Body of pancreas (tissue), 4 donors: ENCODE measurements at regions not wholly inside any gene's neighbourhood (a gene's known extent, or its start where the extent isn't known, plus 50 kb on each side); places are given as distances from the start of the nearest gene placed in this dataset.

Experiments
- ATAC-seq: fragments of 150-250 bp; one replicate; pipeline ENCODE4 v1.9.1; 2016
- DNase-seq, 4 donors: peaks; one replicate each; pipeline ENCODE4 v3.0.0-alpha.2; 2019
- H3K27ac ChIP-seq, 4 donors: fragments of 200-600 bp; sonication (generic); 1 replicate in 3 of 4; 2 replicates in 1 of 4; pipeline versions ENCODE4 v1.5.1 to v1.6.1; 2016 to 2019; ENCODE audit warnings: mild to moderate bottlenecking in 1 of 4, mixed read lengths in 1 of 4, moderate library complexity in 1 of 4
- H3K27me3 ChIP-seq, 2 donors: fragments of 200-600 bp; sonication (generic); one replicate each; pipeline ENCODE4 v1.6.0; 2016; ENCODE audit warnings: mild to moderate bottlenecking in 1 of 2
- H3K36me3 ChIP-seq, 2 donors: fragments of 200-600 bp; sonication (generic); replicated peaks in 1 of 2; 2 replicates each; pipeline ENCODE4 v1.5.1; 2016; ENCODE audit warnings: low read depth in 2 of 2; ENCODE audit not compliant: insufficient read depth in 1 of 2
- H3K4me1 ChIP-seq: fragments of 200-600 bp; sonication (generic); one replicate; pipeline ENCODE4 v1.6.0; 2016
- H3K4me3 ChIP-seq, 2 donors: fragments of 200-600 bp; sonication (generic); 1 replicate in 1 of 2; 2 replicates in 1 of 2; pipeline ENCODE4 v1.5.1; 2016 to 2019
- H3K9me3 ChIP-seq, 3 donors: fragments of 200-600 bp; sonication (generic); 1 replicate in 2 of 3; 2 replicates in 1 of 3; pipeline ENCODE4 v1.5.1; 2016
- POLR2A ChIP-seq, 3 donors: fragments of 450-650 bp; IDR thresholded peaks; one replicate each; pipeline ENCODE4 v1.6.1; 2016; ENCODE audit warnings: antibody characterized with exemption in 3 of 3, mild to moderate bottlenecking in 2 of 3
- WGBS, 2 donors: methylation state at CpG; one replicate each; pipeline ENCODE4 v1.1.5; 2017; 5-methylcytosine and 5-hydroxymethylcytosine counted together
- intact Hi-C: fragments of 100-400 bp; cut with DNase I; formaldehyde crosslinking; loops from one replicate; pipeline ENCODE4 v1.15.1; 2023
- TF ChIP-seq, protein P1 (sequence below), 7 experiments: fragments of 450-650 bp in 4 of 7; fragments of 200-600 bp in 3 of 7; sonication (generic) in 3 of 7; IDR thresholded peaks; one replicate each; pipeline ENCODE4 v1.5.1; 2016 to 2019; ENCODE audit warnings: antibody characterized with exemption in 7 of 7

DNA sequence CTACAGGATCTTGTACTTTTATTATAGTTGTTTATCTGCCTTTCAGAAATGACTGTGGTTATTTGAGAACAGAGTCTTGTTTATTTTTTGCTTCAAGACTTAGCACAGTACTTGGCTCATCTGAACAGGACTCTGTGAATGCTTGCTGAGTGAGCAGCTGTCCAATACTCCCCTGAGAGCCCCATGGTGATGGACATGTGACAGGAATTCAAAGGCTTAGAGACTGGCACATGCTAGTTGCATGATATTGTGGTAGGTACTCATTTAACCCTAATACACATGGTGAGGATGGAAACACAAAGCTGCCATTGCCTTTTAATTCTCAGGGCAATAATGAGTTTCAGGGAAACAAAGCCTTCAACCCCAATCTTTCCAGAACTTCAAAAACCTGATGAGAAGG lies 97.3 kb downstream of the GEMIN8 start:
- Histone ChIP-seq H3K9me3 (no peaks in the 10 kb centered on the region), H3K4me1 (peaks cover 3% of the 10 kb centered on the region), H3K27ac (no peak overlapping the region), H3K36me3 (no peaks in the 10 kb centered on the region), H3K27me3 (no peaks in the 10 kb centered on the region), H3K4me3 (no peak overlapping the region)
- intact Hi-C loops, result no loop called here
- ATAC-seq (no peak), DNase-seq (no peak)
- TF ChIP-seq, protein P1, sequence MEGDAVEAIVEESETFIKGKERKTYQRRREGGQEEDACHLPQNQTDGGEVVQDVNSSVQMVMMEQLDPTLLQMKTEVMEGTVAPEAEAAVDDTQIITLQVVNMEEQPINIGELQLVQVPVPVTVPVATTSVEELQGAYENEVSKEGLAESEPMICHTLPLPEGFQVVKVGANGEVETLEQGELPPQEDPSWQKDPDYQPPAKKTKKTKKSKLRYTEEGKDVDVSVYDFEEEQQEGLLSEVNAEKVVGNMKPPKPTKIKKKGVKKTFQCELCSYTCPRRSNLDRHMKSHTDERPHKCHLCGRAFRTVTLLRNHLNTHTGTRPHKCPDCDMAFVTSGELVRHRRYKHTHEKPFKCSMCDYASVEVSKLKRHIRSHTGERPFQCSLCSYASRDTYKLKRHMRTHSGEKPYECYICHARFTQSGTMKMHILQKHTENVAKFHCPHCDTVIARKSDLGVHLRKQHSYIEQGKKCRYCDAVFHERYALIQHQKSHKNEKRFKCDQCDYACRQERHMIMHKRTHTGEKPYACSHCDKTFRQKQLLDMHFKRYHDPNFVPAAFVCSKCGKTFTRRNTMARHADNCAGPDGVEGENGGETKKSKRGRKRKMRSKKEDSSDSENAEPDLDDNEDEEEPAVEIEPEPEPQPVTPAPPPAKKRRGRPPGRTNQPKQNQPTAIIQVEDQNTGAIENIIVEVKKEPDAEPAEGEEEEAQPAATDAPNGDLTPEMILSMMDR (IDR thresholded peaks at IDR 0.05), result no peak
- TF ChIP-seq POLR2A (IDR thresholded peaks at IDR 0.05), result no peak

DNA sequence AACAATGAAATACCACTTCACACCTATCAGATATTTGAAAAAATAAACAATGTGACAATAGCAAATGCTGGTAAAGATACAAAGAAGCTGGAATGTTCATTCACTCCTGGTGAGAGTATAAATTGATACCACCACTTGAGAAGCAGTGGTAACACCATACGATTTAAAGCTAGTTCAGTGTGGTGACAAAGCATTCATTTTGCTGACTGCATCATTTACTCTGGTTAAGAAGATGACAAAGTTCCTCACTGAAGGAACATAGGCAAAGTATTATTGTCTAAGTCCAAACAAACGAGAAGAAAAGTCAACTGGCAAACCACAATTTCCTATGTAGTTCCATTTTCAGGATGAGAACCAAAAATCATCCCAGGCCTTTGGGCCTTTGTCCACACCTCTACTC lies 102.5 kb downstream of the GEMIN8 start:
- no peak overlapping the region for H3K4me3 ChIP-seq
- no peaks in the 10 kb centered on the region for H3K4me1 ChIP-seq
- DNase-seq (no peak), ATAC-seq (no peak)
- WGBS, 2 donors, result 75 to 93% methylated on average over 2 of the region's 2 CpGs
- H3K36me3 ChIP-seq, result no peaks in the 10 kb centered on the region
- intact Hi-C loops, result no loop called here
- no peak for TF ChIP-seq POLR2A (IDR thresholded peaks at IDR 0.05)
- TF ChIP-seq, protein P1 (IDR thresholded peaks at IDR 0.05), result no peak
- H3K27ac ChIP-seq, result no peak overlapping the region
- H3K27me3 ChIP-seq, result no peaks in the 10 kb centered on the region
- no peaks in the 10 kb centered on the region for H3K9me3 ChIP-seq

DNA sequence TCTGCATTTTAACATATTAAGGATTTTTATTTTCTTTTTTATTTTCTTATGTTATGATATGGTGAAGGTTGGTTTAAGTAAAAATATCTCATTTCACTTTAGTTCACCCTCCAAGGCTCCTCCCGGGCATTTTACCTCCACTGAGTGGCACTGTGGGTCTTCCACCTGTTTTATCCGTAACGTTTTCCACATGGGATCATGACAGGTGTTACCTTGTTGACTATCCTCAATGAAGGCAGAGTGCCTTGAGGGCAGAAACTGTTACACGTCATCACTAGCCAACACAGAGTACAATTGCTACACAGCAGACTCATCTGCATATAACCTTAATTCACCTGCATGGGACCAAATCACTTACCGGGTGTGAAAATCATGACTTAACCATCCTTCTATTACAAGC lies 105.8 kb downstream of the GEMIN8 start:
- DNase-seq, result peak; percentile 30 to 65 (median 42)
- no peak for TF ChIP-seq POLR2A (IDR thresholded peaks at IDR 0.05)
- TF ChIP-seq, protein P1 (IDR thresholded peaks at IDR 0.05), result peak in 5 of 7 experiments; percentile 7 to 56 (median 45)
- 30 to 37% methylated on average over 5 of the region's 5 CpGs for WGBS, 2 donors
- Histone ChIP-seq H3K27me3 (no peaks in the 10 kb centered on the region), H3K4me1 (no peaks in the 10 kb centered on the region), H3K36me3 (no peaks in the 10 kb centered on the region), H3K9me3 (no peaks in the 10 kb centered on the region), H3K27ac (no peak overlapping the region), H3K4me3 (no peak overlapping the region)
- intact Hi-C loops, result no loop called here
- peak; percentile 90 for ATAC-seq

DNA sequence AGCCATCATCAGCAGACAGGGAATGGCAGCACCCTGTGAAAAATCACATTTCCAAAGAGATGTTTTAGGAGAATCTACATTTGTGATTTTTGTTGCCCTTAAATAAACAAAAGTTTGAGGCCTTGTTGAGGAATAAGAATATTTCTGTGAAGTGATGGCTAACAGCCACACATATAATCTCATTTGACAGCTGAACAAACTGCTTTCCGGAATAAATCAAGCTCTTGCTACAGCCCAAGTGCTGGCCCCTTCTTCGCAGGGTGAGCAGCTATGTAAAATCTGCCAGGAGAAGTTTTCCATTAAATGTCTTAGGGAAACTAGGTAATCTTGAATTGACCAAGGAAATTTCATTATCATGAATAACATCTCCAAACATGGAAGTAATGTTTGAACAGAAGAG lies 106.4 kb upstream of the GPM6B start:
- H3K36me3 ChIP-seq, result no peaks in the 10 kb centered on the region
- H3K27ac ChIP-seq, result peak overlapping the region in 1 of 4 donors; percentile 21
- H3K9me3 ChIP-seq, result no peaks in the 10 kb centered on the region
- no peak for TF ChIP-seq POLR2A (IDR thresholded peaks at IDR 0.05)
- TF ChIP-seq, protein P1 (IDR thresholded peaks at IDR 0.05), result no peak
- DNase-seq (no peak), ATAC-seq (no peak)
- no peaks in the 10 kb centered on the region for H3K4me1 ChIP-seq
- WGBS, 2 donors, result 33 to 38% methylated on average over 2 of the region's 2 CpGs
- H3K27me3 ChIP-seq, result no peaks in the 10 kb centered on the region
- no peak overlapping the region for H3K4me3 ChIP-seq
- intact Hi-C loops, result no loop called here

DNA sequence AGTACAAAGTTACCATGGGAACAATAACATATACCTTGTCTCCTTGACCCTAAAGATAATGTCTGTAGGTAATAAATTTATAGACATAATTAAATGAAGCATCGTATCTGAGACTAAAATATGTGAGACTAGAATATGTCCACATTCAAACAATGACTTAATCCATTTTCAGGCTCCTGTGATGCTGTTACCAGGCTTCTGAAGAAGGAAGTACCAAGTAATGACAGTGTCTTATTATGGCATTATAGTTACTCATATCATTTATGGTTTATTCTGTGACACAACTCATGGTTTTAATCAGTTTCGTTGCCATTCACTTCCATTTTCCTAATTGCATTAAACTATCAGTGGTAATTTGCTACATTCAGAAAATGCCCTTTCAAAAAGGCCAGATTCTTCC lies 100.6 kb upstream of the GPM6B start:
- 58 to 77% methylated on average over 2 of the region's 2 CpGs for WGBS, 2 donors
- no peaks in the 10 kb centered on the region for H3K27me3 ChIP-seq
- intact Hi-C loops, result no loop called here
- H3K4me3 ChIP-seq, result no peak overlapping the region
- H3K9me3 ChIP-seq, result no peaks in the 10 kb centered on the region
- DNase-seq, result no peak
- H3K4me1 ChIP-seq, result no peaks in the 10 kb centered on the region
- TF ChIP-seq POLR2A (IDR thresholded peaks at IDR 0.05), result no peak
- TF ChIP-seq, protein P1 (IDR thresholded peaks at IDR 0.05), result no peak
- ATAC-seq, result no peak
- no peak overlapping the region for H3K27ac ChIP-seq
- no peaks in the 10 kb centered on the region for H3K36me3 ChIP-seq
